ENCODE measurements at regions not wholly inside any gene's neighbourhood (a gene's known extent, or its start where the extent isn't known, plus 50 kb on each side); places are given as distances from the start of the nearest gene placed in this dataset.
"Not testable (repeated sequence)": the region's sequence is repeated elsewhere in the genome, so short reads cannot be mapped to it uniquely, and the experiment has no call there.

DNA sequence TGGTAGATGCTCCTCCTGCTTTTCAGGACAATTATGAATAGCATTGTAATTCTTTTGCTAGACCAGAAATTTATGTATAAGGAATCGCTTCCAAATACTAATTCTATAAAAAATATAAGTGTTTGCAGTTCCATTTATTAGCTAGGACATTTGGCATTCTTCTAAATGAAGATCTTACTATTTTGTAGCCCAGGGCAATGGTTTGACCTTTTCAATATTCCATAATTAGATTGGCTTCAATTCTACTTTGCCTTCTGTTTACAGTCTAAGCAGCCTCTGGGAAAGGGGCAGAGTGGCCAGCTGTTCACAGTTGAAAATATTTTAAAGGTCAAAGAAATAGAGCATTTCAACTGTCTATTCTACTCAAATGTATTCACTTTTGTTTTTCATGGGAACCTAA lies 912.1 kb upstream of the GRIA3 start:
- DNase-seq (ENCODE audit: low spot score) = no peak

DNA sequence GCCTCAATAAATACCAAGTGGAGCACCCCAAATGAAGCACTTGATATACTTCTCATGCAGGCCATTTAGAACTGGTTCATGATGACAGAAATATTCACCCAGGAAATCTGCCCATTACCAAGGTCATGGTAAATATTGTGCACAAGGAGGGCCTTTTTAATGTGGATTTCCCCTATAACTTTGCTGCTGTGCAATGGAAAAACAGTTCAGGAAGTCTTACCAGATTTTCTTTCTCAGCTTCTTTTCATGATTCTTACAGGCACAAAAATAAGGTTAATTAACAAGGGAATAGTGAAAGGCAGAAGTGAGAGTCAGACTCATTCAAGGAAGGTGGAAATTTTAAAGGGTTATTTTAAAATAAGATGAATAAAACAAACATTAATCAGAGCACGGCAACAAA lies 904.3 kb upstream of the GRIA3 start:
- no peak for DNase-seq (ENCODE audit: low spot score)

DNA sequence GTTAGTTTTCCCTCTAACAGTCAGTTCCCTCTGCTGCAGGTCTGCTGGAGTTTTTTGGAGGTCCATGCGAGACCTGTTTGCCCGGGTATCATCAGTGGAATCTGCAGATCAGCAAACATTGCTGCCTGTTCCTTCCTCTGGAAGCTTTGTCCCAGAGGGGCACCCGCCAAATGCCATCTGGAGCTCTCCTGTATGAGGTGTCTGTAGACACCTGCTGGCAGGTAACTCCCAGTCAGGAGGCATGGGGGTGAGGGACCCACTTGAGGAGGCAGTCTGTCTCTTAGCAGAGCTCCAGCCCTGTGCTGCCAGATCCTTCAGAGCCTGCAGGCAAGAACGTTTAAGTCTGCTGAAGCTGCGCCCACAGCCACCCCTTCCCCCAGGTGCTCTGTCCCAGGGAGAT lies 884.3 kb upstream of the GRIA3 start:
- DNase-seq (ENCODE audit: low spot score) = not testable (repeated sequence)

DNA sequence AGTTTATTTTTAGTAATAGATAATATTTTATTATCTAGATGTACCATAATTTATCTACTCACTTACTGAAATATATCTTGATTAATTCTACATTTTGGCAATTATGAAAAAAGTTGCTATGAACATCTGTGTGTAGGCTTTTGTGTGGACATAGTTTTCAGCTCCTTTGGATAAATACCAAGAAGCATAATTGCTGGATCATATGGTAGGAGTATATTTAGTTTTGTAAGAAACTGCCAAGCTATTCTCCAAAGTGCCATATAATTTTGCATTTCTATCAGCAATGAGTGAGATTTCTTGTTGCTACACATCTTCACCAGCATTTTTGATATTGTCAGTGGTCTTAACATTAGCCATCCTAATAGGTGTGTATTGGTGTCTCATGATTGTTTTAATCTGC lies 882.6 kb upstream of the GRIA3 start:
- no peak for DNase-seq (ENCODE audit: low spot score)

DNA sequence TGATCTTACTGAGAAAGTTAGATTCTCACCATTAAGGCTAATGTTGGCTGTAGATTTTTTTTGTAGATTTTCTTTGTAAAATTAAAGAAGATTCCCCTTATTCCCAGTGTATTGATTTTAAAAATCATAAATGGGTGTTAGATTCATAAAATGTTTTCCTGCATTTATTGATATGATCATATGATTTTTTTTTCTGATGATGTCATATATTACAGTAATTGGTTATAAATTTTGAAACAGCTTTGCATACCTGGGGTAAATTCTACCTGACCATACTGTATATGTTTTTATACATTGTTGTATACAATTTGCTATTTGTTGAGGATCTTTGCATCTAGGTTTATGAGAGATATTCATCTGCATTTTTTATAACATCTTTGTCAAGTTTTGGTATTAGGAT lies 880.3 kb upstream of the GRIA3 start:
- no peak for DNase-seq (ENCODE audit: low spot score)

DNA sequence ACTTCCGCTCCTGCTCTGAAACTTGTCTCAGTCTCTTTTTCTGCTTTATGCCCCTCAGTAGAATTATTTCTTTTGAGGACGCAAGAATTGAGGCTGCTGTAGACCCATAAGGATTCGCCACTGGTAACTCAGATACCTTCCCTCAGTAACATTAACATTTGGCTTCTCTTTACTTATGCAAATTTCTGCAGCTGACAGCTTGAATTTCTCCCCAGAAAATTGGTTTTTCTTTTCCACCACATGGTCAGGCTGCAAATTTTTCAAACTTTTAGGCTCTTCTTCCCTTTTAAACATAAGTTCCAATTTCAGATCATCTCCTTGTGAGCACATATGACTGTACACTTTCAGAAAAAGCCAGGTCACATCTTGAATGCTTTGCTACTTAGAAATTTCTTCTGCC lies 839.3 kb upstream of the GRIA3 start:
- no peak for DNase-seq (ENCODE audit: low spot score)

DNA sequence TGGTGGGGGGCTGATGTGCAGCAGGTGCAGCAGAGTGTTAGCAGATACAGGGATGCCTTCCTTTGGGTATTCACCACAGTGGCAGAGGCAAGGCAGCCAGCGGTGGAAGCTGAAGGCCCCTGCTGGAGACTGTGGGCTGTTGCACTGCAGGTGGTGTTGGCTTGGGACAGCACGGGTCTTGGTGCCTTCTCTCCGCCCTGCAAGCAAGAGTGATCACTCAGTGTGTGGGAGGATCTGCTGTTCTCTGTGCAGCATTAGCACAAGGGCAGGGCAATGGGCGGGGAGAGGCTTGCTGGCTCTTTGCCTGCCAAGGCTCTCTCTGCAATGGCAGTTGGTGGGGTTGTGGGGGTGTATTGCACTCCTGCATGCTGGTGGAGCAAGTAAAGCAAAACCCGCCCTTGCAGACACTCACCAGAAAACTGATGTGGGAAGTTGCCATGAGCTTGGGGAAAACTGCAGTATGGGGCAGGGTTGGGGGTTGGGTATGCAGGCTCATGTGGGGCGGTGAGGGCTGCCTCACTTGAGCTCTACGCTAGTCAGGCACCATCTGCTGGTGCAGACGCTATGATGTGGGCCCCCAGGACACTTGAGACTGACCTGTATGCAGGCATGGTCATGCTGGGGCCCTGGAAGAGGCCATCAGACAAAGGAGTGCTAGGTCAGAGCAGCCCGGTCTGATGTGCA lies 820.8 kb upstream of the GRIA3 start:
- DNase-seq (ENCODE audit: low spot score) = peak; percentile 68

DNA sequence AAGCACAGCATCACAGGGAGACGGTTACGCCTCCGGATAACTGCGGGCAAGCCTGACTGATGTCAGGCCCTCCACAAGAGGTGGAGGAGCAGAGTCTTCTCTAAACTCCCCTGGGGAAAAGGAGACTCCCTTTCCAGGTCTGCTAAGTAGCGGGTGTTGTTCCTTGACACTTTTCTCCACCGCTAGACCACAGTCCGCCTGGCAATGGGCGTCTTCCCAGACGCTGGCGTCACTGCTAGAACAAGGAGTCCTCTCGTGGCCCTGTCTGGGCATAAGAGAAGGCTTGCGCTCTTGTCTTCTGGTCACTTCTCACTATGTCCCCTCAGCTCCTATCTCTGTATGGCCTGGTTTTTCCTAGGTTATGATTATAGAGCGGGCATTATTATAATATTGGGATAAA lies 808.5 kb upstream of the GRIA3 start:
- peak; percentile 64 for DNase-seq (ENCODE audit: low spot score)

DNA sequence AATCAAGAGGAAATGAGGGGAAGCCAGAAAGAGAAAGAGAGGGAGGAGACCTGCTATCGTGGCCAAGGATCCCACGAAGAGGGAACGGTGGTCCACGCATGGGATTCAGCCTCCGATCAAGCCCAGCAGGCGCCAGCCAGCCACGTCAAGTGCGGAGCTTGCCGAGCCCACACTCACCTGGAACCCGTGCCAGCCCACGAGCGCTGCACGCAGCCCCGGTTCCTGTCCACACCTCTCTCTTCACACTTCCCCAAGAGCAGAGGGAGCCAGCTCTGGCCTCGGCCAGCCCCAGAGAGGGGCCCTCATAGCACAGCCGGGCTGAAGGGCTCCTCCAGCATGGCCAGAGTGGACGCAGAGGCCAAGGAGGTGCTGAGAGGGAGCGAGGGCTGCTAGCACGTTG lies 795.1 kb upstream of the GRIA3 start:
- DNase-seq (ENCODE audit: low spot score) = peak; percentile 82

DNA sequence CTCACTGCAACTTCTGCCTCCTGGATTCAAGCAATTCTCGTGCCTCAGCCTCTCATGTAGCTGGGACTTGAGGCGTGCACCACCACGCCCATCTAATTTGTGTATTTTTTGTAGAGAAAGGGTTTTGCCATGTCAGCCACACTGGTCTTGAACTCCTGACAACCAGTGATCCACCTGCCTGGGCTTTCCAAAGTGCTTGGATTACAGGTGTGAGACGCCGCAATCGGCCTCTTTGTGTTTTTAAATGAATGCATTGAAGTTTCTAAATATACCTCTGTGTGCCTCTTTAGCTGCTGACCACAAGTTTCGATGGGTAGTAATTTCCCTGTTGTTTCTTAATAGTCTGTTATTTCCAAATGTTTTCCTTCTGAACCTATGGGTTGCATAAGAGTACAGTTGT lies 765.3 kb upstream of the GRIA3 start:
- DNase-seq (ENCODE audit: low spot score) = no peak

DNA sequence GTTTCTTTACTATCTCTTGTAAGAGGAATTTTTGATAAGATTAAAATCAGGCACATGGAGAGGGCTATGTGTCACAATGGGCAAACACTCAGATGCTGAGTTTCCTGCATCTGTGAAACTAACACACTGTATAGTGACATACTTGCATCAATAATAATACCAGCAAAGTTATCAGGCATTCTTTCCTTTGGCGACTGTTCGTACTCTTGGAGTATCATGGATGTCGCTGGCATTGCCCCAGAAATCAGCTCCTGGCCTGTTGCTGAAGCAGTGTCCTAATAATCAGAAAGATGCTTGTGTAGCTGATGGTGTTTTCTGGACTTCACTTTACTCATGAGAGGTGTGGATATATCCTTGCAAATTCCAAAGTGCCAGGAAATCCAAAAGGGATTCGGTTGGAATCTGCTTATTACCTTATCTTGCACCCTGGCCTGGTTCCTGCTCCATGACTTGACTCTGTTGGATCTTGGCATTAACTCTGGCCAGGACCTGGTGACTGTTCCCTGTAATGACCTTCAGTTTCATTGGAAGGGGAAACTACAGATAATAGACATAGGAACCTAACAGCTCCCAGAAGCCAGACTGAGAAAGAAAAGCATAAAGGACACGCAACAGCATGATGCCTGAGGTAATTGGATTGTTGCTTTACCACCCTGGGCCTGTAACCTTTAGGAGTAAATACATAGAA lies 762.5 kb upstream of the GRIA3 start:
- DNase-seq (ENCODE audit: low spot score) = no peak

DNA sequence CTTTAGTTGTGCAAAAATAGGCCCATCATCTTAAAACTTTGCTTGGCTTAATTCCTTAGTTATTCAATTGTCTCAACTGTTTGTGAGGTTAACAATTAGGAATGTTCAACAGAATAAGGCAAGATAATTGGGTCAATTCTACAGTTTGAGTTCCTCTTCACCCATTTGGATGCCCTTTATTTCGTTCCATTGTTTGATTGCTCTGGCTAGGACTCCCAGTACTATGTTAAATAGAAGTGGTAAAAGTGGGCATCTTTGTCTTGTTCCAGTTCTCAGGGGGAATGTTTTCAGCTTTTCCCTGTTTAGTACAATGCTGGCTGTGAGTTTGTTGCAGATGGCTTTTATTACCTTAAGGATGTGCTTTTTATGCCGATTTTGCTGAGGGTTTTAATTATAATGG lies 761.5 kb upstream of the GRIA3 start:
- DNase-seq (ENCODE audit: low spot score) = no peak

DNA sequence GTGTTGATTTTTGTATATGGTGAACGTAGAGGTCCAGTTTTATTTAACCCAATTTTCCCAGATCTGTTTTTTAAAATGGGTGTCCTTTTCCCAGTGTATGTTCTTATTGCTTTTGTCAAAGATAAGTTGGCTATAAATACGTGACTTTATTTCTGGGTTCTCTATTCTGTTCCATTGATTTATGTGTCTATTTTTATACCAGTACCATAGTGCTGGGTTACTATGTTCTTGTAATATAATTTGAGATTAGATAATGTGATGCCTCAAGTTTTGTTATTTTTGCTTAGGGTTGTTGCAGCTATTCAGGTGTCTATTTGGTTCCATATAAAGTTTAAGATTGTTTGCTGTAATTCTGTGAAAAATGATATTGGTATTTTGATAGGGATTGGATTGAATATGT lies 749.1 kb upstream of the GRIA3 start:
- DNase-seq (ENCODE audit: low spot score) = no peak

DNA sequence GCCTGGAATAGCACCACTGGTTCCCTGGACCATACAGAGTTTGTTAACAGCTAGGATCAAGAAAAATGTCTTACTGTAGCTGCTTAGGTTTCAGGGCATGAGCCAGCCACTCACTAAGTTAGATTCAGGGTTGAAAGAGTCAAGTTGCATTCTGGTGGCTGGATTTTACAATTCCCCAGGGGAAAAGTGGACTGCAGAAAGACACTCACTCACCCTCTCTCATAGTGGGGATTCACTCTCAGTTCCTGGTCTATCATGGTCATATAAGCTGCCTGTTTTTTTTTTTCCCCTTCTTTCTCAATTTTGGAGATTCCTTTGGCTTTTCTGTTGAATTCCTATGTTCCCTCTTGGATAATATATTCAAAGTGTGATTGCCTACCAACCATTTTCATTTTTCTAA lies 744.2 kb upstream of the GRIA3 start:
- no peak for DNase-seq (ENCODE audit: low spot score)

DNA sequence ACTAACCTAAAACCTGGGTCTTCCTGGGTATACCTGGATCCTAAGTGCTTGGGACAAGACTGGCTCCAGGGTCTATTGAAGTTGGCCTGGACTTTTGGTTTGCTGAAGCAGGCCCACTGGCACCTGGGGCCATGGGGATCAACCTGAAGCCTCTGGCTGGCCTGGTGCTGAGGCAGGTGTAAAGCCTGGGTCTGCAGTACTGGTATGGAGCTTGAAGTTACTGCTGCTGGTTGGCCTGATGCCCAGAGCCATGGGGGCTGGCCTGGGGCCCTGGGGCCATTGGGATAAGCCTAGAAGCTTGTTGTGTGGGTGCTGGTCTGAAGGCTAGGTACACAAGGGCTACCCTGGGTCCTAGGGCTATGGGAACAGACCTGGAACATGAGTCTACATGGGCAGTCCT lies 743.2 kb upstream of the GRIA3 start:
- DNase-seq (ENCODE audit: low spot score) = no peak

DNA sequence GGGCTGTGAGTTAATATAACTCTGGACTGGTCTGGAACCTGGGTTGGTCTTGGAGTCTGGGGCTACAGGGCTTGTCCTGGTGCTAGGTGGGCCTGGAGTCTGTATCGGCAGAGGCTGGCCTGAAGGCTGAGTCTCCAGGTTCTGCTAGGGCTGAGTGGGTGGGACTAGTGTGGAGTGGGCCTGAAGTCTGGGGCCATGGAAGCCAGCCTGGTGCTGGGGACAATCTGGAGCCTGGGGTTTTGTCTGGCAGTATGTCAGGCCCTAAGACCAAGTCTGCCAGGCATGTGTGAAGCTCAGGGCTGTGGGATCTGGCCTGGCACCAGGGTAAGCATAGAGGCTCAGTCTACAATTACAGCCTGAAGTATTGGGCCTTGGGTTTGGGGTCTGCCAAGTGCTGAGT lies 742.6 kb upstream of the GRIA3 start:
- DNase-seq (ENCODE audit: low spot score) = no peak

DNA sequence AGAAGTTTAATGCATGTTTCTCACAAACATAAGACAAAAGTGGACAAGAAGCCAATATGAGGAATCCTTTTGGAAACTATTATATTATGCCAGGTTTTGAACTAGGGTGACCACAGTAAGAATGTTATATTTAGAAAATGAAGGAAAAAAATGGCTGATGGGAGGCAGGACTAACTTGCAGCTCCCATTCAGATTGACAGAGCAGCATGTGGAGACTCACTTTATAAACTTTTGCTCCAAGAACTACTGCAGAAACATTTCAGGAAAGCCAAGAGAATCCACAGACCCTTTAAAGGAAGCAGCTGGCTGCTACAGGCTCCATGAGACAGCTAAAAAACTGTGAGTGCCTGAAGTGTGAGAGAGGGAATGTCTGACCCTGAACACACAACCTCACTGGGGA lies 738.6 kb upstream of the GRIA3 start:
- DNase-seq (ENCODE audit: low spot score) = no peak

DNA sequence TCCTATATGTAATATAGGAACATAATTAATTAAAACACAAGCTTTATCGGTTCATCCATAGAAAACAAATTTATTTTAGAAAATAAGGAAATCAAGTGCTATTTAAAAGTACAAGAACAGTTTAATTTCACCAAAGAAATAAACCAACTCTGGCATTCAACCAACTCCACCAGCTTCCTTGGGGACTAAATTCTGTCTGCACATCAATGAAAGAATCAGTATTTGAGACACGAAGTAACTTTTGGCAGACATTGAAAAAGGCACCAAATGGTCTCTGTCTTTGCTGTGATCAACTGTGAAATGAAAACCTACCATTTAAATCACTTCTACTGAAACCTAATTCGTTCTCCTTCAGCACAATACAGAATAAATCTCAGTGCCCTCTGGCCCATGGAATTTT lies 719.7 kb upstream of the GRIA3 start:
- no peak for DNase-seq (ENCODE audit: low spot score)

DNA sequence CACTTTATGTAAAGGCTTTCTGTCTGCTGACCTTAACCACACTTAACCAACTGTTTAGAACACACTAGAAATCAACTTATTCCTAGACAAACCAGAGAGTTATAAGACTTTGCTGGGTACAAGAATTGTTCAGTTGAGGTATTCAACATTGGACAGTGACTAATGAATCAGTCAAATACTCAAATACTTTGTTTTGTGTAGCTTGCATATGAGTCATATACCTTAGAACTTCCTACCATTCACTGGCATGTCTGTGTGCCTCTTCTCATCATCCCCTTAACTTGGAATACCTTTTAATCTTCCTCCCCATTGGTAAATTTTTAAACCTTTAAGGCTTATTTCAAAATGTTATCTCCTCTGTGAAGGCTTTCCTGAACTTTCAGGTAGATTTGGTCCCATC lies 708.8 kb upstream of the GRIA3 start:
- DNase-seq (ENCODE audit: low spot score) = no peak

DNA sequence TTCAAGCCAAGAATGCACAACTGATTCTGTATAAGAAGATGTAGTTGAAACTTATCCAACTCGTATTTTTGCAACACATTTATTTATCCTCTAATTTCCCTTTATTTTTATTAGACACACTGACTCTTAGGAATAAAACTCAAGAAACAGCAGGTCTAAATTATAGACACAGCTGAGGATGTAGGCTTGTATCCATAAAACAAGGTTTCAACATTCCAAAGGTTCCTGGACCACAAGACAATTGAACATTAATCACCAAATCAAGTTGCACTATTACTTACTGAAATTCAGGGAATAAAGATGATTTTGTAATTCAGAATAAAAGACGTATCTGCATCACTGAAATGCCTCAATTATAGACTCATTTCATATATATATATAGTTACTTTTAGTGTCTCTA lies 683.5 kb upstream of the GRIA3 start:
- DNase-seq (ENCODE audit: low spot score) = no peak

DNA sequence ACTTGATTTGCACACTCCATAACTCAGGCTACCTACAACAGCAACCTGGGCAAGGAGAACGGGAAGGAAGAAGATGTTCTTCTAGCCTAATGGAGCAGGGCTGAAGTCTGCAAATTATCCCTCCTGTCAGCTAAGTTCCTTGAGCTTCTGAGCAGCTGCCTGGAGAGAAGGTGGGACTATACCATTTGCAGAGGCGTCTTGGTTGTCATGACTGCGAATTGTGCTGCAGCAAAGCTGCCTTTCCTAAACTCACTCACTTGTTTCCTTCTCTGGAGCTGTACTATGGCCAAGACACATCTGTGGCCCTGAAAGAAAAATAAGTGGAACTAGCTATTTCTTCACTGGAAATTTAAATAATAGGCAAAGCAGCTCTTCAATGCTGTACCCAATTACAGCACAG lies 682.4 kb upstream of the GRIA3 start:
- no peak for DNase-seq (ENCODE audit: low spot score)

DNA sequence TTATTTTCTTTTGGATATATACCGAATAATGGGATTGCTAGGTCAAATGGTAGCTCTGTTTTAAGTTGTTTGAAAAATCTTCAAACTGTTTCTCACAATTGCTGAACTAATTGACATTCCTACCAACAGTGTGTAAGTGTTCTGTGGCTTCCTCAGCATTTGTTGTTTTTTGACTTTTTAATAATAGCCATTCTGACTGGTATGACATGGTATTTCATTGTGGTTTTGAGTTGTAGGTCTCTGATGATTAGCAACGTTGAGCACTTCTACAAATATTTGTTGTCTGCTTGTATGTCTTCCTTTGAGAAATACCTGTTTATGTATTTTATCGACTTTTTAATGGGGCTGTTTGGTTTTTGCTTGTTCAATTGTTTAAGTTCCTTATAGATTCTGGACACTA lies 680.1 kb upstream of the GRIA3 start:
- no peak for DNase-seq (ENCODE audit: low spot score)

DNA sequence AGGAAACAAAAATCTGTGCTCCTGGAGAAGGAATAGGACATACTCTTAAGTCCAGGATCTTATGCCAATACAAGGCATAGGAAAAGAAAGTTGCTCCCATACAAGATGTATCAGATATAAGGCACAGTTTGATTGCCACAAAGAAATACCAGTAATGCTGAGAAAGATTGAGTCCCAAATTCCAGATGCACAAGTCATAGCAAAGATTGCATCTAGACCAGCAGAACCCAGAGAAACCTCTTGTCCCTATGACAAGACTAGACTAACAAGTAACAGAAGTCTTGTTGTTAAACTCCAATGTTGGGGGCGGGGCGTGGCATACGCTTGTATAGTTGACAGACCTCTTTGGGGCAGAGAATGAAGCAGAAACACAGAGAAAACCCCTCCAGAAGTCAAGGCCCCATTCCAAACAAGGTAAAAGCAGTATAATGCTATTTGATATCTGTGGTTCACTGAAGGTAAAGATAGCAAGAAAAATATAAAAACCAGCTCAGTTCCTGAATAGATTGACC lies 671.5 kb upstream of the GRIA3 start:
- DNase-seq (ENCODE audit: low spot score) = no peak
